Natural killer cell treated with Interleukin-12 subunit alpha and Interleukin-12 subunit beta and Interleukin-15 and Interleukin-18, amount 100 ng/mL, for 72 hours (primary cell): ENCODE measurements at regions not wholly inside any gene's neighbourhood (a gene's known extent, or its start where the extent isn't known, plus 50 kb on each side); places are given as distances from the start of the nearest gene placed in this dataset.

ENCODE experiments used
- ATAC-seq, 2 donors: fragments of 150-1000 bp; cut with Tn5 transposase in 1 of 2; sonication (Bioruptor Pico), chemical (Tn5 transposase) in 1 of 2; 2 replicates each; pipeline ENCODE4 v1.10.0; 2021
- DNase-seq: peaks from one replicate; pipeline ENCODE4 v3.0.0; 2022; ENCODE audit warnings: low spot score
- H3K27ac Mint-ChIP-seq, 2 donors: 1 replicate in 1 of 2; 2 replicates in 1 of 2; pipeline ENCODE4 v1.8.0; 2022; ENCODE audit warnings: mixed read lengths in 2 of 2, mild to moderate bottlenecking in 1 of 2, moderate library complexity in 1 of 2
- H3K27me3 Mint-ChIP-seq, 2 donors: 1 replicate in 1 of 2; 2 replicates in 1 of 2; pipeline ENCODE4 v1.8.0; 2022; ENCODE audit warnings: mixed read lengths in 2 of 2
- H3K36me3 Mint-ChIP-seq: one replicate; pipeline ENCODE4 v1.8.0; 2022; ENCODE audit warnings: mixed read lengths
- H3K4me1 Mint-ChIP-seq, 2 donors: 1 replicate in 1 of 2; 2 replicates in 1 of 2; pipeline ENCODE4 v1.8.0; 2022; ENCODE audit warnings: low read depth in 2 of 2, mixed read lengths in 2 of 2, mild to moderate bottlenecking in 1 of 2
- H3K4me3 Mint-ChIP-seq: one replicate; pipeline ENCODE4 v1.8.0; 2022; ENCODE audit warnings: mixed read lengths
- H3K9me3 Mint-ChIP-seq: 2 replicates; pipeline ENCODE4 v1.8.0; 2022; ENCODE audit warnings: mixed read lengths

GRCh38 chr2:144946263-144946662 lies 426.3 kb upstream of the ZEB2 start:
- Mint-ChIP-seq H3K4me1 (peaks cover 0 to 2% of the 10 kb centered on the region in 2 donors), H3K27me3 (peaks cover 0 to 8% of the 10 kb centered on the region in 2 donors), H3K27ac (no peak overlapping the region), H3K36me3 (no peaks in the 10 kb centered on the region), H3K9me3 (no peaks in the 10 kb centered on the region), H3K4me3 (no peak overlapping the region)
- ATAC-seq (no peak), DNase-seq (no peak)

GRCh38 chr2:144944546-144945220 lies 424.8 kb upstream of the ZEB2 start:
- ATAC-seq (no peak), DNase-seq (no peak)
- H3K4me1 Mint-ChIP-seq = peaks cover 0 to 2% of the 10 kb centered on the region in 2 donors
- H3K36me3 Mint-ChIP-seq = no peaks in the 10 kb centered on the region
- no peaks in the 10 kb centered on the region for H3K9me3 Mint-ChIP-seq
- no peak overlapping the region for H3K27ac Mint-ChIP-seq
- no peak overlapping the region for H3K4me3 Mint-ChIP-seq
- H3K27me3 Mint-ChIP-seq = peaks cover 0 to 8% of the 10 kb centered on the region in 2 donors

- Mint-ChIP-seq H3K36me3 (no peaks in the 10 kb centered on the region), H3K4me1 (peaks cover 0 to 2% of the 10 kb centered on the region in 2 donors), H3K4me3 (no peak overlapping the region), H3K27me3 (peaks cover 0 to 8% of the 10 kb centered on the region in 2 donors), H3K9me3 (no peaks in the 10 kb centered on the region), H3K27ac (no peak overlapping the region)
- DNase-seq (no peak), ATAC-seq (no peak)
Measured at GRCh38 chr2:144943986-144944385, 424.1 kb upstream of the ZEB2 start.

GRCh38 chr2:144943293-144943941 lies 423.5 kb upstream of the ZEB2 start:
- H3K4me1 Mint-ChIP-seq = peaks cover 0 to 2% of the 10 kb centered on the region in 2 donors
- no peak overlapping the region for H3K4me3 Mint-ChIP-seq
- DNase-seq (no peak), ATAC-seq (no peak)
- H3K9me3 Mint-ChIP-seq = no peaks in the 10 kb centered on the region
- H3K36me3 Mint-ChIP-seq = no peaks in the 10 kb centered on the region
- no peak overlapping the region for H3K27ac Mint-ChIP-seq
- H3K27me3 Mint-ChIP-seq = peaks cover 0 to 8% of the 10 kb centered on the region in 2 donors

GRCh38 chr2:144942516-144943256 lies 422.8 kb upstream of the ZEB2 start:
- Mint-ChIP-seq H3K27ac (no peak overlapping the region), H3K9me3 (no peaks in the 10 kb centered on the region), H3K4me3 (no peak overlapping the region), H3K27me3 (peaks cover 0 to 10% of the 10 kb centered on the region in 2 donors), H3K4me1 (peaks cover 0 to 2% of the 10 kb centered on the region in 2 donors), H3K36me3 (no peaks in the 10 kb centered on the region)
- DNase-seq (no peak), ATAC-seq (no peak)

GRCh38 chr2:144941743-144942488 lies 422.0 kb upstream of the ZEB2 start:
- ATAC-seq = no peak
- no peak for DNase-seq
- Mint-ChIP-seq H3K27ac (no peak overlapping the region), H3K9me3 (no peaks in the 10 kb centered on the region), H3K27me3 (peaks cover 0 to 10% of the 10 kb centered on the region in 2 donors), H3K4me1 (no peaks in the 10 kb centered on the region), H3K4me3 (no peak overlapping the region), H3K36me3 (no peaks in the 10 kb centered on the region)

- Mint-ChIP-seq H3K4me3 (no peak overlapping the region), H3K9me3 (no peaks in the 10 kb centered on the region), H3K4me1 (no peaks in the 10 kb centered on the region), H3K27ac (no peak overlapping the region), H3K27me3 (peaks cover 0 to 7% of the 10 kb centered on the region in 2 donors), H3K36me3 (no peaks in the 10 kb centered on the region)
- no peak for DNase-seq
- ATAC-seq = no peak
Measured at GRCh38 chr2:144939590-144939989, 419.7 kb upstream of the ZEB2 start.

- no peaks in the 10 kb centered on the region for H3K9me3 Mint-ChIP-seq
- no peak overlapping the region for H3K27ac Mint-ChIP-seq
- H3K27me3 Mint-ChIP-seq = peaks cover 7 to 8% of the 10 kb centered on the region in 2 donors
- ATAC-seq = no peak
- no peaks in the 10 kb centered on the region for H3K36me3 Mint-ChIP-seq
- H3K4me1 Mint-ChIP-seq = no peaks in the 10 kb centered on the region
- DNase-seq = no peak
- no peak overlapping the region for H3K4me3 Mint-ChIP-seq
Measured at GRCh38 chr2:144937910-144938709, 418.2 kb upstream of the ZEB2 start.

GRCh38 chr2:144937066-144937465 lies 417.1 kb upstream of the ZEB2 start:
- H3K9me3 Mint-ChIP-seq = no peaks in the 10 kb centered on the region
- no peaks in the 10 kb centered on the region for H3K4me1 Mint-ChIP-seq
- no peak overlapping the region for H3K27ac Mint-ChIP-seq
- H3K27me3 Mint-ChIP-seq = peaks cover 7 to 11% of the 10 kb centered on the region in 2 donors
- H3K36me3 Mint-ChIP-seq = no peaks in the 10 kb centered on the region
- ATAC-seq (no peak), DNase-seq (no peak)
- H3K4me3 Mint-ChIP-seq = no peak overlapping the region

- peaks cover 7 to 11% of the 10 kb centered on the region in 2 donors for H3K27me3 Mint-ChIP-seq
- ATAC-seq = no peak
- no peak overlapping the region for H3K27ac Mint-ChIP-seq
- no peaks in the 10 kb centered on the region for H3K9me3 Mint-ChIP-seq
- no peak overlapping the region for H3K4me3 Mint-ChIP-seq
- H3K36me3 Mint-ChIP-seq = no peaks in the 10 kb centered on the region
- H3K4me1 Mint-ChIP-seq = no peaks in the 10 kb centered on the region
- no peak for DNase-seq
Measured at GRCh38 chr2:144936442-144936841, 416.5 kb upstream of the ZEB2 start.

GRCh38 chr2:144935736-144936135 lies 415.8 kb upstream of the ZEB2 start:
- no peaks in the 10 kb centered on the region for H3K4me1 Mint-ChIP-seq
- peak in 1 of 2 donors; percentile 33 for ATAC-seq
- H3K36me3 Mint-ChIP-seq = no peaks in the 10 kb centered on the region
- H3K27me3 Mint-ChIP-seq = peaks cover 7 to 11% of the 10 kb centered on the region in 2 donors
- no peak overlapping the region for H3K4me3 Mint-ChIP-seq
- no peaks in the 10 kb centered on the region for H3K9me3 Mint-ChIP-seq
- H3K27ac Mint-ChIP-seq = no peak overlapping the region
- no peak for DNase-seq

- H3K27me3 Mint-ChIP-seq = peaks cover 7 to 11% of the 10 kb centered on the region in 2 donors
- H3K27ac Mint-ChIP-seq = no peak overlapping the region
- DNase-seq (no peak), ATAC-seq (no peak)
- no peaks in the 10 kb centered on the region for H3K4me1 Mint-ChIP-seq
- no peak overlapping the region for H3K4me3 Mint-ChIP-seq
- no peaks in the 10 kb centered on the region for H3K9me3 Mint-ChIP-seq
- H3K36me3 Mint-ChIP-seq = no peaks in the 10 kb centered on the region
Measured at GRCh38 chr2:144935191-144935590, 415.3 kb upstream of the ZEB2 start.

- Mint-ChIP-seq H3K4me3 (no peak overlapping the region), H3K36me3 (peaks cover 16% of the 10 kb centered on the region), H3K27ac (no peak overlapping the region), H3K4me1 (no peaks in the 10 kb centered on the region), H3K27me3 (peaks cover 6 to 7% of the 10 kb centered on the region in 2 donors), H3K9me3 (peaks cover 4% of the 10 kb centered on the region)
- ATAC-seq = no peak
- DNase-seq = no peak
Measured at GRCh38 chr2:144931960-144932359, 412.0 kb upstream of the ZEB2 start.
